Body of pancreas (tissue), 4 donors: ENCODE measurements at regions not wholly inside any gene's neighbourhood (a gene's known extent, or its start where the extent isn't known, plus 50 kb on each side); places are given as distances from the start of the nearest gene placed in this dataset.

ENCODE experiments used
- ATAC-seq: fragments of 150-250 bp; one replicate; pipeline ENCODE4 v1.9.1; 2016
- DNase-seq, 4 donors: peaks; one replicate each; pipeline ENCODE4 v3.0.0-alpha.2; 2019
- H3K27ac ChIP-seq, 4 donors: fragments of 200-600 bp; sonication (generic); 1 replicate in 3 of 4; 2 replicates in 1 of 4; pipeline versions ENCODE4 v1.5.1 to v1.6.1; 2016 to 2019; ENCODE audit warnings: mild to moderate bottlenecking in 1 of 4, mixed read lengths in 1 of 4, moderate library complexity in 1 of 4
- H3K27me3 ChIP-seq, 2 donors: fragments of 200-600 bp; sonication (generic); one replicate each; pipeline ENCODE4 v1.6.0; 2016; ENCODE audit warnings: mild to moderate bottlenecking in 1 of 2
- H3K36me3 ChIP-seq, 2 donors: fragments of 200-600 bp; sonication (generic); replicated peaks in 1 of 2; 2 replicates each; pipeline ENCODE4 v1.5.1; 2016; ENCODE audit warnings: low read depth in 2 of 2; ENCODE audit not compliant: insufficient read depth in 1 of 2
- H3K4me1 ChIP-seq: fragments of 200-600 bp; sonication (generic); one replicate; pipeline ENCODE4 v1.6.0; 2016
- H3K4me3 ChIP-seq, 2 donors: fragments of 200-600 bp; sonication (generic); 1 replicate in 1 of 2; 2 replicates in 1 of 2; pipeline ENCODE4 v1.5.1; 2016 to 2019
- H3K9me3 ChIP-seq, 3 donors: fragments of 200-600 bp; sonication (generic); 1 replicate in 2 of 3; 2 replicates in 1 of 3; pipeline ENCODE4 v1.5.1; 2016
- POLR2A ChIP-seq, 3 donors: fragments of 450-650 bp; IDR thresholded peaks; one replicate each; pipeline ENCODE4 v1.6.1; 2016; ENCODE audit warnings: antibody characterized with exemption in 3 of 3, mild to moderate bottlenecking in 2 of 3
- WGBS, 2 donors: methylation state at CpG; one replicate each; pipeline ENCODE4 v1.1.5; 2017; 5-methylcytosine and 5-hydroxymethylcytosine counted together
- intact Hi-C: fragments of 100-400 bp; cut with DNase I; formaldehyde crosslinking; loops from one replicate; pipeline ENCODE4 v1.15.1; 2023
- TF ChIP-seq, protein P1 (sequence below), 7 experiments: fragments of 450-650 bp in 4 of 7; fragments of 200-600 bp in 3 of 7; sonication (generic) in 3 of 7; IDR thresholded peaks; one replicate each; pipeline ENCODE4 v1.5.1; 2016 to 2019; ENCODE audit warnings: antibody characterized with exemption in 7 of 7

DNA sequence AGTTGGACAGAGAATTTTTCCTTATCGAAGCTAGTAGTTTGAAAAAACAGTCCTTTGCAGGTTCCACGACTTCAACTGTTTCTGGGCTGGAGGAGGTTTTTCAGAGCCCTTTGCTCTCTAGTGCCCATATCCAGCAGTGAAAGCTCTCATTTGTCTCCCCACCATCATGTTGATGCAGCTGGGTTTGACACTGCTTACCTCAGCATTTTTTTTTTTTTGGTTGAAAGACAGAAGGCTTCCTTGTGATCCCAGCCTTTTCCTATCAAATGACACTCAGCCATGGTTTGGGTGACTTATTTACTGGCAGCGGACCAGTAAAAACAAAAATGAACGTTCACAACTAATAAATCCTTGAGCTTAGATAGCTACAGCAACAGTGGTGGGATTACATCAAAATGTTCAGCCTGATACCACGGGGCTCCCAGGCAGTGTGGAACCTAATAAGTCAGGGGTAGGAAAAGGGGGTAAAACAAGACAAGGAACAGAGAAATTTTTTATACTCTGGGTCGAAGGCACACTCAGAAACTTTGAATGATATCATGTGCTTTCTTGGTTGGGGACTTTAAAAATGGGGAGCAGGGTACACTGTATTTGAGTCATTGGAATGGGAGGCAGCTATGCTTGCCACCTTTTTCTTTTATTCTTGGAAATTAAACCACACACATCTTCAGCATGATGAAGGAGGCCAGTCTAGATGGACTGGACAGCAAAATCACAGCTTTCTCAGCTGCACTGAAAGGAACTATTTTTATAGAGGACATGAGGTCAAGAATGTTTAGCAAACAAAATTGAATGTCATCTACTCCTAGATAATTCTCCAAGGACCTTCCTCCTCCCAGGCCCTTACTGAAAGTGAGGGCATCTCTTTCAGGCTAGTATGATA lies 308.9 kb upstream of the MPDZ start:
- no peak for ATAC-seq
- TF ChIP-seq, protein P1, sequence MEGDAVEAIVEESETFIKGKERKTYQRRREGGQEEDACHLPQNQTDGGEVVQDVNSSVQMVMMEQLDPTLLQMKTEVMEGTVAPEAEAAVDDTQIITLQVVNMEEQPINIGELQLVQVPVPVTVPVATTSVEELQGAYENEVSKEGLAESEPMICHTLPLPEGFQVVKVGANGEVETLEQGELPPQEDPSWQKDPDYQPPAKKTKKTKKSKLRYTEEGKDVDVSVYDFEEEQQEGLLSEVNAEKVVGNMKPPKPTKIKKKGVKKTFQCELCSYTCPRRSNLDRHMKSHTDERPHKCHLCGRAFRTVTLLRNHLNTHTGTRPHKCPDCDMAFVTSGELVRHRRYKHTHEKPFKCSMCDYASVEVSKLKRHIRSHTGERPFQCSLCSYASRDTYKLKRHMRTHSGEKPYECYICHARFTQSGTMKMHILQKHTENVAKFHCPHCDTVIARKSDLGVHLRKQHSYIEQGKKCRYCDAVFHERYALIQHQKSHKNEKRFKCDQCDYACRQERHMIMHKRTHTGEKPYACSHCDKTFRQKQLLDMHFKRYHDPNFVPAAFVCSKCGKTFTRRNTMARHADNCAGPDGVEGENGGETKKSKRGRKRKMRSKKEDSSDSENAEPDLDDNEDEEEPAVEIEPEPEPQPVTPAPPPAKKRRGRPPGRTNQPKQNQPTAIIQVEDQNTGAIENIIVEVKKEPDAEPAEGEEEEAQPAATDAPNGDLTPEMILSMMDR (IDR thresholded peaks at IDR 0.05) = no peak
- TF ChIP-seq POLR2A (IDR thresholded peaks at IDR 0.05) = no peak
- DNase-seq = no peak
- H3K4me1 ChIP-seq = no peaks in the 10 kb centered on the region
- no peaks in the 10 kb centered on the region for H3K36me3 ChIP-seq
- intact Hi-C loops = no loop called here
- no peak overlapping the region for H3K27ac ChIP-seq
- H3K9me3 ChIP-seq = no peaks in the 10 kb centered on the region
- no peak overlapping the region for H3K4me3 ChIP-seq
- WGBS, 2 donors = 14 to 23% methylated on average over 6 of the region's 6 CpGs
- no peaks in the 10 kb centered on the region for H3K27me3 ChIP-seq

DNA sequence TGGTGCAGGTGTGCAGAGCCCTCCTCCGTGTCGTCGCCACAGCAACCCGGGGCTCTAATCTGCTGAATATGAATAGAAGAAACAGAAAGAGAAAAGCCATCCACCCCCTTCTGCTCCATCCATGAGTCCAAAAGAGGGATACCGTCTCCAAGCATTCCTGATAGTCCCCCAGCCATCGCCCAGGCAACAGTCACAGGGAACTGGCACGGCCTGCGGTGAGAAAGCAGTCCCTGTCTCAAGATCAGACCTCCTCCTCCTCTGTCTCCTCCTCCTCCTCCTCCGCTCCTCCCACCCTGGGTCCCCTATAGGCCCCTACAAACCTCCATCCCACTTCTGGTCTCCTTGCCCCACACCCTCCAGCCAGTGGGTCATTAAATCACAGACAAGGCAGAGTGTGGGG lies 308.1 kb upstream of the MPDZ start:
- Histone ChIP-seq H3K4me1 (no peaks in the 10 kb centered on the region), H3K27me3 (no peaks in the 10 kb centered on the region), H3K36me3 (no peaks in the 10 kb centered on the region), H3K27ac (no peak overlapping the region), H3K9me3 (no peaks in the 10 kb centered on the region), H3K4me3 (no peak overlapping the region)
- ATAC-seq (no peak), DNase-seq (no peak)
- 79 to 83% methylated on average over 9 of the region's 9 CpGs for WGBS, 2 donors
- TF ChIP-seq, protein P1 (IDR thresholded peaks at IDR 0.05) = no peak
- TF ChIP-seq POLR2A (IDR thresholded peaks at IDR 0.05) = no peak
- intact Hi-C loops = no loop called here

DNA sequence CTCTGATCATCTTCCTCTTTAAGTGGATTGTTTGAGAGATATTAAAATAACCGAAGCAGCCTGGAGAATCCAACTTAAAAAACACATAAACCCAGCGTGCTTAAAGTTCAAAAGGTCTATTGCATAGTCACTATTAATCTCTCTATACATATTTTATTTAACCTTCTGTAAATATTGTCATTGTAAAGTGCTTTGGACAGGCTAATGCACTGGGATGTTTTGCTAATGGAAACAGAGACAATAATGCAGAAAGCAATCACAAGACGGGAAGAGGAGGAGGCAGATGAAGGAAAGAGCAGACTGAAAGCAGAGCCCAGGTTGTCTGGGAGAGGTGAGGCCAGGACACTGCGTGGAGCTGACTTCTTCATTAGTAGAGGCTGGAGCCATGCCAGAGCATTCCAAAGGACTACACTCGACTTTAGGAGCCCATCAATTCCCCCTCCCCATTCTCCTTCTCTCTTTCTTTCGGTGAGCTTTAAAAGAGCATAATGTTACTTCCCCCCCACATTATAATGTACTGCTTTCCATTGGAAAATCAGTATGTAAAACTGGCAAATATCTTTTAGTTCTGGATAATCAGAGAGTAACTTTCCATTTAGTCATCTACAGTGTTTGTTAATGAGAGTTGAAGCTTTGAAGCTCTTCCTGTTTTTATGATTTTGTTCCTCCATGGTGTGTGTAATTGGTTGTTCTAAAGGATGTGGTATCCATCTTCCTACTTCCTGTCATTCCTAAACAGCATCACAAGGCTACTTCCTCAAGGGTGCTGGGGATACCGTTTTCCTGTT lies 307.3 kb upstream of the MPDZ start:
- Histone ChIP-seq H3K27me3 (no peaks in the 10 kb centered on the region), H3K9me3 (no peaks in the 10 kb centered on the region), H3K36me3 (no peaks in the 10 kb centered on the region), H3K27ac (no peak overlapping the region), H3K4me1 (no peaks in the 10 kb centered on the region), H3K4me3 (no peak overlapping the region)
- intact Hi-C loops = no loop called here
- ATAC-seq (no peak), DNase-seq (no peak)
- WGBS, 2 donors = 52 to 59% methylated on average over 7 of the region's 7 CpGs
- TF ChIP-seq, protein P1 (IDR thresholded peaks at IDR 0.05) = no peak
- TF ChIP-seq POLR2A (IDR thresholded peaks at IDR 0.05) = no peak

DNA sequence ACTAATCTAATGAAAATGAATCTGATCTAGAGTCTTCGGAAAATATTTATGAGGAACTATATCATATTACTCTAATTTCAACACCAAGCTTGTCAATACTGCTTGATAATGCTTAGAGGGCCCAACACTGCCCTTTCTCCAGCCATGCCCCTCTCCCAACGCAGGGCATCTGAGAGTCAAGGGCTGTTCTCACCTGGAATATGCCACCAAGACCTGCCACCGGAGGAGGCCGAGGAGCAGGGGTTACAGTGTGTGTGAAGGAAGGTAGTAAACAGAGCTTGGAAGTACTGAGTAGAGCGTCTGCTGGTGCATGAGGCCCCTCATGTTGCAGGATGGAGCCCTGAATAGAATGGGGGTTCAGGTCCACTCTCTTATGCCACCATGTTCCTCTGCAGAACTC lies 301.3 kb upstream of the MPDZ start:
- Histone ChIP-seq H3K4me3 (no peak overlapping the region), H3K9me3 (no peaks in the 10 kb centered on the region), H3K4me1 (no peaks in the 10 kb centered on the region), H3K36me3 (no peaks in the 10 kb centered on the region), H3K27me3 (no peaks in the 10 kb centered on the region), H3K27ac (no peak overlapping the region)
- DNase-seq (no peak), ATAC-seq (no peak)
- 84% methylated on average over 5 of the region's 5 CpGs for WGBS, 2 donors
- intact Hi-C loops = no loop called here
- TF ChIP-seq, protein P1 (IDR thresholded peaks at IDR 0.05) = no peak
- no peak for TF ChIP-seq POLR2A (IDR thresholded peaks at IDR 0.05)
